T47D (cell line): ENCODE measurements at regions not wholly inside any gene's neighbourhood (a gene's known extent, or its start where the extent isn't known, plus 50 kb on each side); places are given as distances from the start of the nearest gene placed in this dataset.
A peak's percentile ranks its signal among the peaks of the same experiment; 100 is the strongest.

ENCODE experiments used
- DNase-seq, 2 experiments: peaks; one replicate each; pipeline versions ENCODE4 v3.0.0 to v3.0.0-alpha.2; 2011 to 2012; ENCODE audit warnings: low read depth in 1 of 2, low spot score in 1 of 2
- JUND ChIP-seq: IDR thresholded peaks from 2 replicates; pipeline ENCODE4 v1.6.1; 2012; ENCODE audit warnings: low read depth
- in situ Hi-C: cut with HindIII; loops from 2 replicates; pipeline ENCODE4 v1.10.0; 2016; ENCODE audit warnings: low sequenced_read_pairs, low pct_unique_long_range_greater_than_20kb

DNA sequence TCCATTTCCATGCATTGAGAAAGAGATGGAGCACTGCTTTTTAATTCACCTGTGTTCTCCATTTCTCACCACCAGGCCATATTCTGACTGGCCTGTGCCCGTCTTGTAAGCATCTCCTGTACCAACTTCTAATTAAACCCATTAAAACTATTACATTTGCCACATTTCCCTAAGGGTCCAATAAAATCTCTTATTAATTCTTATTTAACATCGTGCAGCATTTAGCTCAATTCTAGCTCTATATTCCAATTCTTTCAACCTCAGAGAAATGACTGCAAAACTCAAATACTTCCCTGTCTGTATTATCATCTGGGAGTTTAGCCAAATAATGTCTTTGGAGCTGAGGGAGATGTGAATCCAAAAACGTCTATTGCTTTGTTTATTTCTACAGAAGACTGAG lies 495.4 kb upstream of the TMEM132C start:
- in situ Hi-C loops = no loop called here
- TF ChIP-seq JUND = no peak
- no peak for DNase-seq

DNA sequence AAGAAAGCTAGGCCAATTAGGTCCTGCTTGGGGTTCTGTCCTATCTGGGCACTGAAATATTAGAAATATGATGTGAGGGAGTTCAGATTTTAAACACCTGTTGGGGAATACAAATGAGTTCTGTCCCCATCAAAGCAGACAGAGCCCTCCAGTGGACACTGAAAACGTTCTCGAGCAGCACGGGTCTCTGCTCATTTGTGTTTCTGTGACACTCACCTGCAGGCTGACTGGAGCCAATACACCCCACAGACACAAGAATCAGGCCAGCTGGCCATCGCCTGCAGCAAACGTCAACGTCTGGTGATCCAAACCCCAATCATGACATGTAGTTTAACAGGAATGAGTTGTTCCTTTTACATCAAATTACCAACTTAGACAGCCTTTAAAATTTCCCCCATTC lies 493.4 kb upstream of the TMEM132C start:
- DNase-seq = peak in 1 of 2 experiments; percentile 15
- no peak for TF ChIP-seq JUND
- in situ Hi-C loops = no loop called here

DNA sequence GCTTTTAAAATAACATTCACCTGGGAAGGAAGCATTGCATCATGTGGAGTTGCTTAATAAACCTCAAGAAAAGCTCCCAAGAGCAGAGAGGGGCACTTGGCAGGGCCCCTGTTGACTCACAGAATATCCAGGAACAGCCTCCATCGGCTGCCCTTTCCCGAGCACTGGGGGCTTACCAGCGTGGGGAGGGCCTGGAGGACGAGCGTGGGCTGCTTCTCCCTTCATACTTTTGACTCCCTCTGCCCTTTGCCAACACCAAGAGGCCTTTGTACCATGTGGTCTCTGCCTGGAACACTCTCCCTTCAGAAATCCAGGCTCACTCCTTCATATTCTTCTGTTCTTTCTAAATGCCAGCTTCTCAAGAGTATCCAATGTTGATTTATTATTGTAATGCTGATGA lies 492.1 kb upstream of the TMEM132C start:
- in situ Hi-C loops = no loop called here
- DNase-seq = no peak
- TF ChIP-seq JUND = no peak

DNA sequence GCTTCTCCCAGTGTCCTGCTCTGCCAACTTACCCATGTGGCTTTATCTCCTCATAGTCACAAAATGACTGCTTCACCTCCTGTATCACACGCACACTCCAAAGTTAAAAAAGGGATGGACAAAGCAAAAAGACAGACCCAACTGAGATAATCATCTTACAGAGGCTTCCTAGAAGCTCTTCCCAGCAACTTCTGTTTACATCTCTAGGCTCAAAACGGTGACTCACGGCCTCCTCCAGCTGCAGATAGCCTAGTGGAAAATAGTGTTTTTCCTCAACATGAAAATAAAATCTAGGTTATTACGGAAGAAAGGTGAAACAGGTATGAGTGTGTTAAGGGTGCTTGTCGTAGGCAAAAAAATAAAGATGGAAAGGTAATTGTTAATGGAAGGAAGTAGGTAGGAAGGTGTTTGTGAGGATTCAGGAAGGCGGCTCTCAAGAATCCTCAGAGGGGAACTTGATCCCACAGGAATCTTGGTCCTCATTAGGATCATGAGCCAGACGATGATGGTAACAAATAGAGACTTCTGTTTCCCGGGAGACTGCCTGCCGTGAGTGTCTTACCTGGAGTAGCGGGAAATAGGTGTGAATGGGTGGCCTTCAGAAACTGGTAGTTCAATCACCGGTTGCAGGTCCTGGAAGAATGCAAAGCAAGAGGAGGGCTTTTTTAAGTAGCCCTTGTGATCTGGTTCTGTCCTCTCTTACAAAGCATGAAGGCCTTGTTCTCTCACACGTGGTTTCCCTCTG lies 487.5 kb upstream of the TMEM132C start:
- no peak for DNase-seq
- no peak for TF ChIP-seq JUND
- in situ Hi-C loops = no loop called here

DNA sequence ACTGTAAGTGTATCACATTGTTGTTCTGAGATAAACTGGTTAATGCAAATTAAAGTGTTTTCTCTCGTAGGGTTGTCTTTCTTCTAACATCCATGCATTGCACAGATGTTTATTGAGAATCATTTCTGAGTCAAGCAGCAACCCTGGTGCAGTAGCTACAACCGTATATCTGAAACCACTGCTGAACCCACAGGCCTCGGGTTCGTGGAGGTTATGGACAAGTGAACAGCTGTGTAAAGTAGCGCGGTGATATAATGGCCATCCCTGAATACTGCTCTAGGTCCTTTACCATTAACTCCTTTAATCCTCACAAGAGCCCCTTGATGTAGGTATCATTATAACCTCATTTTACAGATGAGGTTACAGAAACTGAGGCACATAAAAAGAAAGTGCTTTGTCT lies 486.1 kb upstream of the TMEM132C start:
- in situ Hi-C loops = no loop called here
- no peak for TF ChIP-seq JUND
- DNase-seq = no peak

DNA sequence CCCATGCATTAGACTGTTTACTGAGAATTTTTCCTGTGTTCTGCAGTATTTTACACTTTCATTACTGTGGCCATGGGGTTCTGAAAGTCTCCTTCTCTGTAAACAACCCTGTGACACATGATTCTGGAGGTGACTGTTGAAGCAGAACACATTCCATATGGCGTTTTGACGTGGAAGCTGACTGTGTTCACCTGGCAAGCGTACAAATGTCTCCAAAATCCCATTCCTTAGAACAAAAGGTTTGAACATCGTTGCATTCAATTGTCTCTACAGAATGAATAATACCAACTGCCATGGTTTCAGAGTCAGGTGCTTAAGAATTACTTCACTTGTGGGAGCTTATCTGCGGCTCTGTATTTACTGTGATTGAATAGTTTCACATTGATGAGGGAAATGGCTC lies 485.6 kb upstream of the TMEM132C start:
- in situ Hi-C loops = no loop called here
- TF ChIP-seq JUND = no peak
- no peak for DNase-seq

DNA sequence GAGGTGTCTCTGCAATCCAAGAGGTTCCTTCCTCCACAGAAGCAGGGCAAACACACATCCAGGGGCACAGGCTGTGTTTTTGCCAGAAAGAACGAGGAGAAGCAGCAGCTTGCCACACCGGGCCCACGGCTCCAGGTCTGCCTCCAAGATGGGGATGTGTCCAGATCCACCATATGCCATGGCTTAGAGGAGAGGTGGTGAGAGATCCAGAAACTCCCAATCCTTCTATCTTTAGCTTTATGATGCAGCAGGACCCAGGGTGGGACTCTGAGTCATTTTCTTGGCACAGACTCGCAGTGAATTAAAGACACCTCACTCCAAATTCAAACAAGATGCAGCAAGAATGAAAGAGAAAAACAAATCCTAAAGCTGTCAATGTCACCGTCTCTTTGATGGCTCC lies 481.4 kb upstream of the TMEM132C start:
- no peak for DNase-seq
- in situ Hi-C loops = no loop called here
- TF ChIP-seq JUND = no peak

DNA sequence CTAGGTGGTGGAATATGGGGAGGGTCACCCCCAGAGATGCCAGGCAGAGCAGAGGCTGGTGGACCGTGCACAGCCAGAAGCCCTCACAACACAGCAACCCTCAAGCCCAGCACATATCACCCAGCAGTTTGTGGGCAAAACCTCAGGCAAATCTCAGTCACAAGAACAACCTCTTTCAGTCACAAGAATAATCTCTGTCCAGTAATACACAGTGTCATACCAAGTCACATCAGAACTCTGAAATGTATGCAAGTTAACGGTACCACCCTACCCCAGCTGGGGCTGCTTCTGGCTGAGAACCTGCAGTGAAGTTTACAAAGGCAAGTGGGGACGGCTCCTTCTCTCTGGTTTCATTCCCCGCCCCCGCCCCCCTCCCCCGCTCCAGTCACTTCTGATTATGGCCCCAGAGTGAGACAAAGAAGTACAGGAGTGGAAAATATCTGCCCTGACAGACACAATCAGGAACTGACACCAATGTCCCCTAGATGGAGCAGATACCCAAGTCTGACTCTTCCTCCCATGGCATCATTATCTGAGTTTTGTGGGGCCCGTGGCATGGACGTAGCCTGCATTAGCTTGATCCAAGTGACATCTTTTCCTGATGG lies 480.9 kb upstream of the TMEM132C start:
- no peak for DNase-seq
- in situ Hi-C loops = no loop called here
- TF ChIP-seq JUND = no peak

DNA sequence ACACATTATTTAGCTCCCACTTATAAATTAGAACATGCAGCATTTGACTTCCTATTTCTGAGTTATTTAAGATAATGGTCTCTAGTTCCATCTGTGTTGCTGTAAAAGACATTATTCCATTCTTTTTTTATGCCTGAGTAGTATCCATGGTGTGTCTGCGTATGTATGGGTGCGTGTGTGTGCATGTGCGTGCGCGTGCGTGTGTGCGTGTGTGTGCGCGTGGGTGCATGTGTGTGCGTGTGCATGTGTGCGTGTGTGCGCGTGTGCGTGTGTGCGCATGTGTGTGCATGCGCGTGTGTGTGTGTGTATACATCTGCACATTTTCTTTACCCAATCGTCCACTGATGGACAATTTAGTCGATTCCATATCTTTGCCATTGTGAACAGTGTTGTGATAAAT lies 479.4 kb upstream of the TMEM132C start:
- in situ Hi-C loops = no loop called here
- no peak for DNase-seq
- no peak for TF ChIP-seq JUND

DNA sequence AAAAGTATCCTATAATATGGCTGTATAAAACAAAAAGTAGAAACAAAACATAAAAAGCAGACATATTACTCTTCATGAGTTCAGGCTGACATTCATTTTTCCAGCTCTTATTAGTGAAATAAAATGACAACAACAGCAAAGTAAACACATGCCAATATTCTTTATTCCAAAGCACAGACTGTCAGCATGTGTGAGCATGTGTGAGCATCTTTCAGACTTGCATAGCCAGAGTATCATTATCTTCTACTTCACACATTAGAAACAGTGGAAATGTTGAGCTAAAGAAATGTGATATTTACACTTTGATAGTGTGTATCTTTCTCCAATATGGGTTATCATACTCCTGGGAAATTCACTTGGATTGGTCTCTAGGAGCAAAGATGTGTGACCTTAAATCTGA lies 476.6 kb upstream of the TMEM132C start:
- no peak for DNase-seq
- no peak for TF ChIP-seq JUND
- in situ Hi-C loops = no loop called here

DNA sequence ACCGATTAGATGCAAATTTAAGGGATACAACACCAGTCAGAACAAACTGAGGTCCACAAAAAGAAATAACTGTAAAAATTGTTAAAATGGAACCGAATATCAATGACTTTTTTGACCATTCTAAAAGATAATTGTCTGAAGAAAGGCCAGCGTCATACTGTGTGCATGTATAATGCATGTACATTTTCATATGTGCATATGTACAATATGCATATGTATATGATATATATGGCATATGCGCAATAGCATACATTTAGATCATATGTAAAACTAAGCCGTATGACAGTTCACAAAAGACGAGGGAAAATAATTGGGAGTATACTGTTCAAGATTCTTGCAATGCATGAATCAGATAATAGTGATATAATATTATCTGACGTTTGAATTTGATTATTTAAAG lies 475.8 kb upstream of the TMEM132C start:
- in situ Hi-C loops = no loop called here
- DNase-seq = no peak
- TF ChIP-seq JUND = no peak

DNA sequence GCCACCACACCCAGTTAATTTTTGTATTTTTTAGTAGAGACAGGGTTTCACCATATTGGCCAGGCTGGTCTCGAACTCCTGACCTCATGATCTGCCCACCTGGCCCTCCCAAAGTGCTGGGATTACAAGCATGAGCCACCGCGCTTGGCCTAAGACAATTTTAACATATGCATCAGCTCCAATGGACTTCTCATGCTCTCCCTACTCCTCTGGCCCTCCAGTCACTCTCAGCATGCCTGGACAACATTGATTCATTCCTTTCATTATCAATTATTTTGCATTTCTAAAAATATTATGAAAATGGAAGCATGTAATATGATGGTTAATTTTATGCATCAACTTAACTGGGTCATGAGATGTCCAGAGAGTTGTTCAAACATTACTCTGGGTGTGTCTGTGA lies 469.1 kb upstream of the TMEM132C start:
- no peak for DNase-seq
- TF ChIP-seq JUND = no peak
- in situ Hi-C loops = no loop called here

DNA sequence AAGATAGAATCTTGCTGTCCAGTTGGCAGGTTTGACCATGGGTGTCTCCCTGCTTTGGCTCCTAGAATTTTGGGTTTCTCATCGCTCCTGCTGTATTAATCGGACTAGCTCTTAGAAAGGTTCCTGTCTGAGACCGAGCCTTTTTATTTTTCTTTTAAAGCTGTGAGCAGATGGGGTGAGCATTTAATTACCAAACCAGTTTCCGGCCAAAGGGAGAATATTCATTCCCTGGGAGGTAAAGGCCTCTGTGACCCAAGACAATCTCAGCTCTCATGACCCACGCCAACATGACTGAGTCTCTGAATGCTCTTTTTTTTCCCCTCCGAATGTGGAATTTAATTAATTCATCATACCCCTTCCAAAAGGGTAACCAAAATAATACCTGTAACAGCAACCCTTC lies 464.7 kb upstream of the TMEM132C start:
- in situ Hi-C loops = no loop called here
- DNase-seq = no peak

DNA sequence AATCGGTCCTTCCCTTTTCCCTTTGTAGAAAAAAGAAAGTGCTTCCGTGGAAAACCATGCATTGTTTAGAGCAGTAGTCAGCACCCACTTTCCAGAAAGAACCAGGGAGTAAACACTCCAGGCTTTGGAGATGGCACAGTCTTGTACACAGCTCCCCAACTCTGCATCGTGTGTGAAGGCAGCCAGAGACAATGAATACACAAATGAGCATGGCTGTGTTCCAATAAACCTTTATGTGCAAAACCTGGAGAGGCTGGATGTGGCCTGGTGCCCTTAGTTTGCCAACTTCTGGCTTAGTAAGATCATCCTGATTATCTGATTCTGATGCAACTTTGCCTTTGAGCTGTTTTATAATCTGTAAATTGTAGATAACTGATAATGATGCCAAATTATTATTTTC lies 463.4 kb upstream of the TMEM132C start:
- in situ Hi-C loops = no loop called here
- no peak for DNase-seq
- TF ChIP-seq JUND = no peak

More for the DNA sequence above, 464.7 kb upstream of the TMEM132C start:
- TF ChIP-seq JUND = no peak
